ENCODE measurements at regions not wholly inside any gene's neighbourhood (a gene's known extent, or its start where the extent isn't known, plus 50 kb on each side); places are given as distances from the start of the nearest gene placed in this dataset.

- DNase-seq (ENCODE audit: low read depth) = no peak
These were observed 56.6 kb upstream of the SCOC start for GRCh38 chr4:140316799-140317198.

- no peak for DNase-seq (ENCODE audit: low read depth)
These were observed 57.5 kb upstream of the SCOC start for GRCh38 chr4:140315970-140316369.

GRCh38 chr4:140315438-140315837, 58.0 kb upstream of the SCOC start:
- no peak for DNase-seq (ENCODE audit: low read depth)

- DNase-seq (ENCODE audit: low read depth) = no peak
These were observed 58.4 kb upstream of the SCOC start for GRCh38 chr4:140315019-140315418.

GRCh38 chr4:140312100-140312499, 61.3 kb upstream of the SCOC start:
- DNase-seq (ENCODE audit: low read depth) = no peak

GRCh38 chr4:140311257-140311835, 62.1 kb upstream of the SCOC start:
- DNase-seq (ENCODE audit: low read depth) = no peak

GRCh38 chr4:140309124-140309870, 64.1 kb upstream of the SCOC start:
- no peak for DNase-seq (ENCODE audit: low read depth)

GRCh38 chr4:140308366-140309123, 64.9 kb upstream of the SCOC start:
- no peak for DNase-seq (ENCODE audit: low read depth)

- DNase-seq (ENCODE audit: low read depth) = no peak
These were observed 68.4 kb upstream of the SCOC start for GRCh38 chr4:140305053-140305452.

- DNase-seq (ENCODE audit: low read depth) = no peak
These were observed 69.1 kb upstream of the SCOC start for GRCh38 chr4:140304346-140304745.

GRCh38 chr4:140302151-140302859, 71.1 kb upstream of the SCOC start:
- DNase-seq (ENCODE audit: low read depth) = no peak

- no peak for DNase-seq (ENCODE audit: low read depth)
These were observed 73.0 kb upstream of the SCOC start for GRCh38 chr4:140300271-140300970.

- no peak for DNase-seq (ENCODE audit: low read depth)
These were observed 75.4 kb upstream of the SCOC start for GRCh38 chr4:140298001-140298400.

- DNase-seq (ENCODE audit: low read depth) = no peak
These were observed 76.2 kb upstream of the SCOC start for GRCh38 chr4:140297221-140297570.

GRCh38 chr4:140296335-140297220, 76.9 kb upstream of the SCOC start:
- no peak for DNase-seq (ENCODE audit: low read depth)

- no peak for DNase-seq (ENCODE audit: low read depth)
These were observed 79.5 kb upstream of the SCOC start for GRCh38 chr4:140293979-140294378.

- no peak for DNase-seq (ENCODE audit: low read depth)
These were observed 82.2 kb upstream of the SCOC start for GRCh38 chr4:140291259-140291658.

GRCh38 chr4:140289486-140289885, 84.0 kb upstream of the SCOC start:
- DNase-seq (ENCODE audit: low read depth) = no peak

GRCh38 chr4:140286456-140286855, 87.0 kb upstream of the SCOC start:
- no peak for DNase-seq (ENCODE audit: low read depth)

- DNase-seq (ENCODE audit: low read depth) = no peak
These were observed 89.0 kb upstream of the SCOC start for GRCh38 chr4:140284456-140284855.

Data from stimulated activated CD8-positive, alpha-beta memory T cell treated with anti-CD3 and anti-CD28 coated beads, Interleukin-15, amount 100 ng/mL, for 1 hour (primary cell).